Fibroblast of lung (primary cell): ENCODE measurements at regions not wholly inside any gene's neighbourhood (a gene's known extent, or its start where the extent isn't known, plus 50 kb on each side); places are given as distances from the start of the nearest gene placed in this dataset.

Experiments used
- DNase-seq, 2 donors: peaks; one replicate each; pipeline versions ENCODE4 v3.0.0 to v3.0.0-alpha.2; 2010; ENCODE audit warnings: low read depth in 2 of 2
- H2AFZ ChIP-seq: 2 replicates; pipeline ENCODE4 v1.5.1; 2012; ENCODE audit warnings: low read length, control low read depth, inconsistent platforms
- H3K27ac ChIP-seq: 2 replicates; pipeline ENCODE4 v1.5.1; 2011; ENCODE audit warnings: low read length, control low read depth; ENCODE audit not compliant: insufficient read depth
- H3K27me3 ChIP-seq: 2 replicates; pipeline ENCODE4 v1.5.1; 2011; ENCODE audit warnings: mild to moderate bottlenecking, low read length; ENCODE audit not compliant: control insufficient read depth, insufficient read depth
- H3K36me3 ChIP-seq: 2 replicates; pipeline ENCODE4 v1.5.1; 2011; ENCODE audit warnings: low read length; ENCODE audit not compliant: control insufficient read depth, insufficient read depth
- H3K4me1 ChIP-seq: 2 replicates; pipeline ENCODE4 v1.5.1; 2011; ENCODE audit warnings: low read length; ENCODE audit not compliant: control insufficient read depth, insufficient read depth; ENCODE audit errors: extremely low read depth
- H3K4me2 ChIP-seq: 2 replicates; pipeline ENCODE4 v1.5.1; 2011; ENCODE audit warnings: low read length, control low read depth; ENCODE audit not compliant: insufficient read depth; ENCODE audit errors: extremely low read depth
- H3K4me3 ChIP-seq, 4 experiments: fragments of 200-600 bp in 1 of 4; sonication (generic) in 1 of 4; replicated peaks in 1 of 4; 2 replicates each; pipeline ENCODE4 v1.5.1; 2011 to 2016; ENCODE audit warnings: low read length in 4 of 4, low read depth in 3 of 4, mild to moderate bottlenecking in 3 of 4, control low read depth in 2 of 4, inconsistent platforms in 1 of 4, mixed read lengths in 1 of 4; ENCODE audit not compliant: insufficient read depth in 1 of 4; ENCODE audit errors: control extremely low read depth in 1 of 4
- H3K79me2 ChIP-seq: 2 replicates; pipeline ENCODE4 v1.5.1; 2012; ENCODE audit warnings: mild to moderate bottlenecking, low read length, inconsistent platforms; ENCODE audit not compliant: control insufficient read depth, insufficient read depth
- H3K9ac ChIP-seq: 2 replicates; pipeline ENCODE4 v1.5.1; 2011; ENCODE audit warnings: mild to moderate bottlenecking, low read length, control low read depth; ENCODE audit not compliant: insufficient read depth
- H3K9me3 ChIP-seq: 2 replicates; pipeline ENCODE4 v1.5.1; 2012; ENCODE audit warnings: low read depth, low read length; ENCODE audit not compliant: control insufficient read depth, insufficient read depth
- H4K20me1 ChIP-seq: 2 replicates; pipeline ENCODE4 v1.5.1; 2011; ENCODE audit warnings: low read length; ENCODE audit not compliant: control insufficient read depth, insufficient read depth; ENCODE audit errors: extremely low read depth
- CTCF ChIP-seq, 2 donors: IDR thresholded peaks in 1 of 2; conservative IDR thresholded peaks in 1 of 2; 1 replicate in 1 of 2; 2 replicates in 1 of 2; pipeline ENCODE4 v1.5.1; 2011 to 2012; ENCODE audit warnings: low read length in 2 of 2, control low read depth in 1 of 2, inconsistent platforms in 1 of 2, low read depth in 1 of 2, mild to moderate bottlenecking in 1 of 2
- EZH2 ChIP-seq: IDR thresholded peaks from 2 replicates; pipeline ENCODE4 v1.5.1; 2012; ENCODE audit warnings: low read length, control low read depth, mild to moderate bottlenecking; ENCODE audit errors: missing control alignments

- no peaks in the 10 kb centered on the region for H3K4me1 ChIP-seq
- no peak overlapping the region for H2AFZ ChIP-seq
- TF ChIP-seq CTCF (conservative IDR thresholded peaks at IDR 0.05 in 1 of 2, IDR thresholded peaks at IDR 0.05 in 1 of 2; ENCODE audit: low read depth in 1 of 2, low read length in 2 of 2) (no peak), EZH2 (no peak)
- no peaks in the 10 kb centered on the region for H4K20me1 ChIP-seq
- H3K27me3 ChIP-seq, result no peaks in the 10 kb centered on the region
- no peaks in the 10 kb centered on the region for H3K79me2 ChIP-seq
- H3K27ac ChIP-seq, result no peak overlapping the region
- no peak for DNase-seq
- H3K4me3 ChIP-seq, result no peak overlapping the region
- no peak overlapping the region for H3K4me2 ChIP-seq
- no peaks in the 10 kb centered on the region for H3K9me3 ChIP-seq
- H3K36me3 ChIP-seq, result no peaks in the 10 kb centered on the region
- no peak overlapping the region for H3K9ac ChIP-seq
These were observed 455.6 kb downstream of the SIPA1L2 start for GRCh38 chr1:232174306-232174705.

DNA sequence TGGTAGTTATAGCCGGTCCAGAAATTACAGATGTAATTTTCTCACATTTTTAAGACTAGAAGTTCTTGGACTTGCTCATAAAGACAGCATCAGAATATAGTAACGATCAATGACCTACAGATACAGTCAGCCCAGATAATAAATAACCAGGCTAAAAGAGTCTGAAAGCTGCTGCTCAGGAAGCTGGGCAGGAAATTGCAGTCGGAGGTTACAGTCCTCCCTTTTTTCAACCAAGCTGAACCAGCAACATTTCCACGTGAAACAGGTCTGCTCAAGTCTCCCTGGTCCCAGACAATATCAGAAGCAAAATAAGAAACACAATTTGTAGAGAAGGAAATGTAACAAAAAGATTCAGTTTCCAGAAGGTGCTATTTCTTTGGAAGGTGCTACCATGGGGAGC lies 457.4 kb downstream of the SIPA1L2 start:
- no peaks in the 10 kb centered on the region for H3K4me1 ChIP-seq
- no peaks in the 10 kb centered on the region for H4K20me1 ChIP-seq
- no peaks in the 10 kb centered on the region for H3K27me3 ChIP-seq
- H3K9me3 ChIP-seq, result no peaks in the 10 kb centered on the region
- no peak for DNase-seq
- no peak overlapping the region for H3K4me2 ChIP-seq
- no peaks in the 10 kb centered on the region for H3K79me2 ChIP-seq
- no peak overlapping the region for H2AFZ ChIP-seq
- no peak overlapping the region for H3K9ac ChIP-seq
- no peak overlapping the region for H3K4me3 ChIP-seq
- no peak overlapping the region for H3K27ac ChIP-seq
- no peak for TF ChIP-seq EZH2
- no peak for TF ChIP-seq CTCF (conservative IDR thresholded peaks at IDR 0.05 in 1 of 2, IDR thresholded peaks at IDR 0.05 in 1 of 2; ENCODE audit: low read depth in 1 of 2, low read length in 2 of 2)
- H3K36me3 ChIP-seq, result no peaks in the 10 kb centered on the region

DNA sequence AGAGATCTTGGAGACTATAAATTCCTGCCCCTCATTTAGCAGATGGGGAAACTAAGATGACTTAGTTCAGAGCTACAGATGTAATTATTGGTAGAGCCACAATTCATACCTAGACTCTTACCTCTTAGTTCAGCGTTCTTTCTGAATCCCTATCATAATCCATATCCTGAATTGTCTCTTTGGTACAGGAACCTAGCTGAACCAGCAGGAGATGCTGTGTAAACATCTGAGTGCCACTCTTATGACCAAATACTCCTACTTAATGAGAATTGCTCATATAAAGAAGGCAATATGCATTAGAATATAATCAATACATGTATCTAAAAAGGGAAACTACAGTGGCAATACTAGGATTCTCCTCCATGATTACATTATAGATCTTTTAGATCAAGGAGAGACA lies 459.0 kb downstream of the SIPA1L2 start:
- H3K9me3 ChIP-seq, result no peaks in the 10 kb centered on the region
- no peak overlapping the region for H2AFZ ChIP-seq
- no peak overlapping the region for H3K4me2 ChIP-seq
- H3K36me3 ChIP-seq, result no peaks in the 10 kb centered on the region
- H3K27ac ChIP-seq, result no peak overlapping the region
- no peaks in the 10 kb centered on the region for H3K27me3 ChIP-seq
- H3K79me2 ChIP-seq, result no peaks in the 10 kb centered on the region
- H3K4me3 ChIP-seq, result no peak overlapping the region
- H4K20me1 ChIP-seq, result no peaks in the 10 kb centered on the region
- TF ChIP-seq CTCF (conservative IDR thresholded peaks at IDR 0.05 in 1 of 2, IDR thresholded peaks at IDR 0.05 in 1 of 2; ENCODE audit: low read depth in 1 of 2, low read length in 2 of 2), result no peak
- TF ChIP-seq EZH2, result no peak
- no peaks in the 10 kb centered on the region for H3K4me1 ChIP-seq
- H3K9ac ChIP-seq, result no peak overlapping the region
- no peak for DNase-seq
